ENCODE measurements at regions not wholly inside any gene's neighbourhood (a gene's known extent, or its start where the extent isn't known, plus 50 kb on each side); places are given as distances from the start of the nearest gene placed in this dataset.
A peak's percentile ranks its signal among the peaks of the same experiment; 100 is the strongest.

GRCh38 chr6:101226677-101227135 is 166.8 kb upstream of the GRIK2 start:
- Mint-ChIP-seq H3K27ac (ENCODE audit: unreplicated experiment) (no peak overlapping the region), H3K27me3 (ENCODE audit: unreplicated experiment) (no peaks in the 10 kb centered on the region)

GRCh38 chr6:101230866-101231265 is 162.6 kb upstream of the GRIK2 start:
- no peaks in the 10 kb centered on the region for H3K36me3 Mint-ChIP-seq (ENCODE audit: unreplicated experiment)
- H3K9me3 Mint-ChIP-seq (ENCODE audit: unreplicated experiment): no peaks in the 10 kb centered on the region
- no peak overlapping the region for H3K4me3 Mint-ChIP-seq (ENCODE audit: unreplicated experiment)
- H3K4me1 Mint-ChIP-seq (ENCODE audit: unreplicated experiment): no peaks in the 10 kb centered on the region
- no peak for TF ChIP-seq CTCF (IDR thresholded peaks at IDR 0.05)
- DNase-seq (ENCODE audit: extremely low spot score, unreplicated experiment): no peak
- no peaks in the 10 kb centered on the region for H3K27me3 Mint-ChIP-seq (ENCODE audit: unreplicated experiment)
- H3K27ac Mint-ChIP-seq (ENCODE audit: unreplicated experiment): no peak overlapping the region

More at GRCh38 chr6:101226677-101227135, 166.8 kb upstream of the GRIK2 start:
- Mint-ChIP-seq H3K4me3 (ENCODE audit: unreplicated experiment) (no peak overlapping the region), H3K4me1 (ENCODE audit: unreplicated experiment) (no peaks in the 10 kb centered on the region), H3K9me3 (ENCODE audit: unreplicated experiment) (peaks cover 5% of the 10 kb centered on the region), H3K36me3 (ENCODE audit: unreplicated experiment) (no peaks in the 10 kb centered on the region)
- no peak for DNase-seq (ENCODE audit: extremely low spot score, unreplicated experiment)
- peak; percentile 44 for TF ChIP-seq CTCF (IDR thresholded peaks at IDR 0.05)

DNA sequence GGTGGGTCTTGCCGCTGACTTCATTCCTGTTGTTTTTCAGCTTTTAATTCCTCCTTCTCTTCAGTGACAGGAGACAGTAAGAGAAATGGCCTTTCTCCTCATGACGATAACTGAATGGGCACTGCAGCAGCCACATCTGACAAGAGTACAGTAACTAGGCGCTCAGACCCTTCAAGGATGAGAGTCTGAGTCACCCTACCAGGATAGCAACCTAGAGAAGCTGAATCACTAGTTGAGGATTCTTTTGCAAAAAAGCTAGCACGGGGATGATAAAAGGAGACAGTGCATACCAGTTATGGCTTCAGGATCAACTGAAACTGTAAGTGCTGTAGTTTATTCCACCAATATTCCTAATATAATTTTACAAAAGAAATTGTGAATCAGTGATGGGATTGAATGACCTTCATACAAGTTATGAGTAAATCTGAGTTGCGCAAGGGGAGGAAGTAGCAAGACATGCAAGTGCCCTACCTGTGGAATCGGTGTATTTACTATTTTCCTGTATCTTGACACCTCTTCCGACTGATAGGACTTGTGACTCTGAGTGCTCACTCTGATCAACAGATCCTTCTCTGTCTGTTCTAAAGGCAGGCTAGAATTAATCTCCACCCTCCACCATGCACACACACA is 161.8 kb upstream of the GRIK2 start:
- H3K27me3 Mint-ChIP-seq (ENCODE audit: unreplicated experiment): no peaks in the 10 kb centered on the region

GRCh38 chr6:101232961-101233360 is 160.5 kb upstream of the GRIK2 start:
- no peak for DNase-seq (ENCODE audit: extremely low spot score, unreplicated experiment)
- Mint-ChIP-seq H3K4me1 (ENCODE audit: unreplicated experiment) (no peaks in the 10 kb centered on the region), H3K9me3 (ENCODE audit: unreplicated experiment) (no peaks in the 10 kb centered on the region), H3K27me3 (ENCODE audit: unreplicated experiment) (no peaks in the 10 kb centered on the region), H3K36me3 (ENCODE audit: unreplicated experiment) (no peaks in the 10 kb centered on the region), H3K4me3 (ENCODE audit: unreplicated experiment) (no peak overlapping the region), H3K27ac (ENCODE audit: unreplicated experiment) (no peak overlapping the region)
- no peak for TF ChIP-seq CTCF (IDR thresholded peaks at IDR 0.05)

More for the DNA sequence above, 161.8 kb upstream of the GRIK2 start:
- no peak for DNase-seq (ENCODE audit: extremely low spot score, unreplicated experiment)
- TF ChIP-seq CTCF (IDR thresholded peaks at IDR 0.05): no peak
- Mint-ChIP-seq H3K4me1 (ENCODE audit: unreplicated experiment) (no peaks in the 10 kb centered on the region), H3K27ac (ENCODE audit: unreplicated experiment) (no peak overlapping the region), H3K9me3 (ENCODE audit: unreplicated experiment) (no peaks in the 10 kb centered on the region), H3K36me3 (ENCODE audit: unreplicated experiment) (no peaks in the 10 kb centered on the region), H3K4me3 (ENCODE audit: unreplicated experiment) (no peak overlapping the region)

DNA sequence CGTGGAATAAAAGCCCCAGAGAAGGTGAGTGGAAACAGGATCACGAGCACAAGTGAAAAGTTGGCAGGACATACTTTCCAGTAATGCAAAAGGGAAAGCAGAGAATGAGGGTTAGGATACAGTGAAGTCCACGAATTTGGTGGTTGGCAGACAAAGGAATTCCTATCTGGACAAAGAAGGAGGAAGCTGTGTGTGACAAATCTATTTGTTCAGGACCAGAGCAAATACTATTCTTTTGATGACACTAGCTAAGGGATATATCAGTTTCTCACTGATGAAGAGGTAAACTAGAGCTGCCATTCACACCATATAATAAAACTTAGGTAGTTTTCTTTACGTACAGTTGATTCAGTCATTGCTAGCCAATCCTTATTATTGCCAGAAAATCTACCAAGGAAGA is 156.8 kb upstream of the GRIK2 start:
- Mint-ChIP-seq H3K9me3 (ENCODE audit: unreplicated experiment) (no peaks in the 10 kb centered on the region), H3K4me3 (ENCODE audit: unreplicated experiment) (no peak overlapping the region), H3K4me1 (ENCODE audit: unreplicated experiment) (no peaks in the 10 kb centered on the region), H3K27me3 (ENCODE audit: unreplicated experiment) (no peaks in the 10 kb centered on the region), H3K27ac (ENCODE audit: unreplicated experiment) (no peak overlapping the region), H3K36me3 (ENCODE audit: unreplicated experiment) (no peaks in the 10 kb centered on the region)
- no peak for DNase-seq (ENCODE audit: extremely low spot score, unreplicated experiment)
- TF ChIP-seq CTCF (IDR thresholded peaks at IDR 0.05): no peak
